GM10266 (cell line): ENCODE measurements at regions not wholly inside any gene's neighbourhood (a gene's known extent, or its start where the extent isn't known, plus 50 kb on each side); places are given as distances from the start of the nearest gene placed in this dataset.

Source experiments
- DNase-seq: peaks from one replicate; pipeline ENCODE4 v3.0.0; 2012; ENCODE audit errors: extremely low spot score
- CTCF ChIP-seq: IDR thresholded peaks from 2 replicates; pipeline ENCODE4 v1.5.1; 2012; ENCODE audit warnings: mild to moderate bottlenecking, low read depth; ENCODE audit not compliant: control insufficient read depth, insufficient read depth; ENCODE audit errors: missing control alignments

GRCh38 chr6:108763931-108764579 lies 84.2 kb upstream of the ARMC2 start:
- no peak for TF ChIP-seq CTCF
- DNase-seq, result no peak

- DNase-seq, result no peak
- TF ChIP-seq CTCF, result no peak
Measured at GRCh38 chr6:108764580-108764950, 83.7 kb upstream of the ARMC2 start.

GRCh38 chr6:108765495-108765894 lies 82.7 kb upstream of the ARMC2 start:
- no peak for TF ChIP-seq CTCF
- no peak for DNase-seq

GRCh38 chr6:108766419-108766818 lies 81.8 kb upstream of the ARMC2 start:
- TF ChIP-seq CTCF, result no peak
- DNase-seq, result no peak

- no peak for TF ChIP-seq CTCF
- no peak for DNase-seq
Measured at GRCh38 chr6:108766886-108767285, 81.3 kb upstream of the ARMC2 start.

- no peak for TF ChIP-seq CTCF
- no peak for DNase-seq
Measured at GRCh38 chr6:108767418-108768165, 80.6 kb upstream of the ARMC2 start.

GRCh38 chr6:108768166-108768555 lies 80.1 kb upstream of the ARMC2 start:
- TF ChIP-seq CTCF, result no peak
- DNase-seq, result no peak
